ENCODE measurements at regions not wholly inside any gene's neighbourhood (a gene's known extent, or its start where the extent isn't known, plus 50 kb on each side); places are given as distances from the start of the nearest gene placed in this dataset.
"Not testable (repeated sequence)": the region's sequence is repeated elsewhere in the genome, so short reads cannot be mapped to it uniquely, and the experiment has no call there.

DNA sequence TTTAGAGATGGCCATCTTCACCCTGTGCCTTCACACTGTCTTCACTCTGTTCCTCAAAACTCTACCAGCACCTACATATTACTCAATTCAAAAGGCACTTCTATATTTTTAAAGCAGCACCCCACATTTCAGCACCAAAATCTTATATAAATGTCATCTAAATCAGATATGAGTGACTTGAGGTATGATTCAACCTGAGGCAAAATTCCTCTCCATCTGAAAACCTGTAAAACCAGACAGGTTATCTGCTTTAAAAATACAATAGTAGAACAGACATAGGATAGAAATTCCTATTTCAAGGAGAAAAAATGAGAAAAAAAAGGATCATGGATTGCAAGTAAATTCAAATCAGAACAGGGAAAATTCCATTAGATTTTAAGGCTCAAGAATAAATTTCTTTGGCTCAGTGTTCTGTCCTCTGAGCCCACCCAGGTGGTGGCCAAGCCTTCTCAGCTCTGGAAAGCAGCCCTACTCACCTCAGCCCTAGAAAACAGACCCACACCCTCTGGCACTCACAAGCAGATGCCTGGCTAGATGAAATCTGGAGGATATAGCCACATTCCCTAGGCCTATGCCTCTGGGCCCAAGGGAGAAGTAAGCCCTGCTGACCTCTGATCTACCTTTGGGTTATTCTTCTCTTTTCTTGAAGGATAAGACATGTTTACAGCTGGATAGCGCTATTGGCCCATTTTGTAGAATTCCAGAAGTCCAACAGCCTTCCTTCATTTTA lies 211.1 kb upstream of the XIST start:
- no peak for DNase-seq

DNA sequence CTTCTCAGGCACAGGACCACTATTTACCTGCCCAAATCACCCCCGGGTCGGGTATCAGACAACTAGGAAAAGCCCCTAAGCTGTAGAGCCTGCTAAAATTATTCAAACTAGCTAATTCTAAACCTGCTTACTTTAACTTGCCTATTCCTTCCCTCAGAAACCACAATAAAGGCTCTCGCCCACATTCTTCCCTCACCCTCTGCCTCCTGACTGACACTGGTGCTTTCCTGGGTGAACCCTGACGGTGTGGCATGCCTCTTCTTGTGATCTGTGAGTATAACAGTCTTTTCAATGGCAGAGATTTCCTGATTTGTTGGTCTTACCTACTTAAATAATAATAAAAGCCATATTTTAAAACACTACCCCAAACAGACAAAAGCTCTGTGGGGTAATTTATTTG lies 209.4 kb upstream of the XIST start:
- no peak for DNase-seq

DNA sequence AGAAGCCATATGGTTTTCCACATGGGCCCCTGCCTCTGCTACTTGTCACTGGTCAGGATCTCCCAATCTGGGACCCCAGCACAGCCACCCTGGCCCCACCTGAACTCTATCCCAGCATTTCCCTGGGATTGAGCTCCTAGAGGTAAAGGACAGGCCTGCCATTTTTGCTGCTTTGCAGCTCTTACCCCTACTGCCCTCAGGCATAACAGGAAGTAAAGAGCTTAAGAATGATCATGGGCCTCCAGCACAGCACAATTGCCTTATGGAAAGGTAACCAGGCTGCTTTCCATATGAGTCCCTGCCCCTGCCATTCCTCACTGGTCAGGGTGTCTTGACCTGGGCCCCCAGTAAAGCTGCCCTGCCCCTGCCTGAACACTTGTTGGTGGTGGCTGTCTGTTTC lies 196.6 kb upstream of the XIST start:
- DNase-seq = no peak

DNA sequence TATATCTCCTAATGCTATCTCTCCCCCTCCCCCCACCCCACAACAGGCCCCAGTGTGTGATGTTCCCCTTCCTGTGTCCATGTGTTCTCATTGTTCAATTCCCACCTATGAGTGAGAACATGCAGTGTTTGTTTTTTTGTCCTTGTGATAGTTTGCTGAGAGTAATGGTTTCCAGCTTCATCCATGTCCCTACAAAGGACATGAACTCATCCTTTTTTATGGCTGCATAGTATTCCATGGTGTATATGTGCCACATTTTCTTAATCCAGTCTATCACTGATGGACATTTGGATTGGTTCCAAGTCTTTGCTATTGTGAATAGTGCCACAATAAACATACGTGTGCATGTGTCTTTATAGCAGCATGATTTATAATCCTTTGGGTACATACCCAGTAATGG lies 181.6 kb upstream of the XIST start:
- not testable (repeated sequence) for DNase-seq

DNA sequence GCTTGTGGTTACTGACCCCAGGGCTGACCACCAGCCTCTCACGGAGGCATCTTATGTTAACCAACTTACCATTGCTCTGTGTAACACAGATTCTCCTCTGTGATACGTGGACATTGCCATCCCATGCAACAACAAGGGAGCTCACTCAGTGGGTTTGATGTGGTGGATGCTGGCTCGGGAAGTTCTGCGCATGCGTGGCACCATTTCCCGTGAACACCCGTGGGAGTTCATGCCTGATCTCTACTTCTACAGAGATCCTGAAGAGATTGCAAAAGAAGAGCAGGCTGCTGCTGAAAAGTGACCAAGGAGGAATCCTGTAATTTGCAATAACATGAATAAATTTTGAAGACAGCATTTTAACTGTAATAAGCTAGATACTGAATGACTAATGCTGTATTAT lies 179.0 kb upstream of the XIST start:
- DNase-seq = not testable (repeated sequence)

DNA sequence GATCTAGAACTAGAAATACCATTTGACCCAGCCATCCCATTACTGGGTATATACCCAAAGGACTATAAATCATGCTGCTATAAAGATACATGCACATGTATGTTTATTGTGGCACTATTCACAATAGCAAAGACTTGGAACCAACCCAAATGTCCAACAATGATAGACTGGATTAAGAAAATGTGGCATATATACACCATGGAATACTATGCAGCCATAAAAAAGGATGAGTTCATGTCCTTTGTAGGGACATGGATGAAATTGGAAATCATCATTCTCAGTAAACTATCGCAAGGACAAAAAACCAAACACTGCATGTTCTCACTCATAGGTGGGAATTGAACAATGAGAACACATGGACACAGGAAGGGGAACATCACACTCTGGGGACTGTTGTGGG lies 178.3 kb upstream of the XIST start:
- DNase-seq = not testable (repeated sequence)

DNA sequence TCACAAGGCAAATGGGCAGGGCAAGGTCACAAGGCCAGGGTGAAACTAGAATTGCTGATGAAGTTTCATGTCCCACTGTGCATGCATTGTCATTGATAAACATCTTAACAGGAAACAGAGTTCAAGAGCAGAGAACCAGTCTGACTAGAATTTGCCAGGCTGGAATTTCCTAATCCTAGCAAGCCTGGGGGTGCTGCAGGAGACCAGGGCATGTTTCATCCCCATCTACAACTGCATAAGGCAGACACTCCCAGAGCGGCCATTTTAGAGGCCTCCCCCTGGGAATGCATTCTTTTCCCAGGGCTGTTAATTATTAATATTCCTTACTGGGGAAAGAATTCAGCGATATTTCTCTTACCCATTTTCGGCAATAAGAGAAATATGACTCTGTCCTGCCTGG lies 172.6 kb upstream of the XIST start:
- not testable (repeated sequence) for DNase-seq

DNA sequence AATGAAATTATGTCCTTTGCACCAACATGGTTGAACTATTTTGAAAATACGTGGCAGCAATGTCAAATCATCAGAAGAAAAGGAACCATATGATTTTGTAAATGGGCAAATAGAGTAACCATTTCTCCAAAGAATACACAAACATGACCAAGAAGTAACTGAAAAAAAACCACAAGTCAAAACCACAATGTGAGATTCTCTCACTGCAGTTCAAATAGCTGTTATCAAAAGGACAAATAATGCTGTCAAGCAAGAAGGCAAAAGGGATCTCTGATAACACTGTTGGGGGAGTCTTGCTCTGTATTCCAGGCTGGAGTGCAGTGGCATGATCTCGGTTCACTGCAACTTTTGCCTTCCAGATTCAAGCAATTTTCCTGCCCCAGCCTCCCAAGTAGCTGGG lies 170.7 kb upstream of the XIST start:
- DNase-seq = no peak

DNA sequence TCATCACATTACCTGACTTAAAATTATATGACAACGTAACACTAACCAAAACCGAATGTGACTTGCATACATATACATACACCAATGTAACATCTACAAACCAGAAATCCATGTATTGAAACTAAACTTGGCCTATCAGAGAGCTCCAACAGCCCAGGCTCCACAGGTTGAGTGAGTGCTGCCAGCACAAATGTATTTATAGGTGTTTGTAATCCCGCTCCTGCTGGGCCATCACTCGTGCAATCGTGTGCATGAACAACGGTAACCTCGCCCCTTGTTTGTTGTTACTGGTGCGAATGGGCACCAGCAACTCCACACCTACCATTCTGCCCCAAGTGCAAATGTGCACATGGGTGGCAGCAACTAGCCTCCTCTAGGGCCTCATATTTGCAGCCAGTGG lies 165.7 kb upstream of the XIST start:
- no peak for DNase-seq

DNA sequence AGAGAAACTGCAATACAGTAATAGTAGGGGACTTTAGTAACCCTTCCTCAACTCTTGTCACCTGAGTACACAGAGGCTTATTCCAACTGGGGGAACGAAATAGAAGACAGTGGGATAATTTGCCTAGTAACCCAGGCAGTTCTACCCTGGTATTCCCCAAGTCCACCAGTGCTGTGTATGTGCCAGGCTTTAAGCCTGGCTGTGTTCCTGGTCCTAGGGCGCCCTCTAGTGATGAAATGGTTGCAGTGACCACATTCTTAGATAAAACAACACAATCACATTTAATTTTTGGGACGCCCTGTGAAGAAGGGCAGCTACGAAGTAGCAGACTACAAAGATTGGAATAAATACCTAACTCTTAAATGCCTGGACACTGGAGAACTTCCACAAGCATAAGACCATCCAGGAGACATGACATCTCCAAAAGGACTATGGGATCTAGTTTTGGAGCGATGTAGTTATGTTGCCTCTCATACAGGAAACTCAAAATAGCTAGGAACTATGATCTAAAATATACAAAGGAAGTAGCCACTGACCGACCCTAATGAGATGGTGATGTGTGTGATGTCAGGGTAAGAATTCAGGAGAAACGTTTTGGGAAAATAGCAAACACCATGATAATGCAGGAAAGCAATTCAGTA lies 163.0 kb upstream of the XIST start:
- peak; percentile 60 for DNase-seq

DNA sequence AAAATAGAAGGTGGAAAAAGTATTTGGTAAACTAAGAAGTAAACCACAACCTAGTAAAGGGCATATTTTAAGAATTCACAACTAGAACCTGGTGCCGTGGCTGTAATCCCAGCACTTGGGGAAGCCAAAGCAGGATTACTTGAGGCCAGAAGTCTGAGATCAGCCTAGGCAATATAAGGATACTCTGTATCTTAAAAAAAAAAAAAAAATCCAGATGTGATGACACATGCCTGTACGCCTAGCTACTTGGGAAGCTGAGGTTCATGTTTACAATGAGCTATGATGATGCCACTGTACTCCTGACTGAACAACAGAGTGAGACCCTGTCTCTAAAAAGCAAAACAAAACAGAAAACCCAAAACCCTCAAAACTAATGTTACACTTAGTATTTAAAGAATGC lies 156.5 kb upstream of the XIST start:
- no peak for DNase-seq

DNA sequence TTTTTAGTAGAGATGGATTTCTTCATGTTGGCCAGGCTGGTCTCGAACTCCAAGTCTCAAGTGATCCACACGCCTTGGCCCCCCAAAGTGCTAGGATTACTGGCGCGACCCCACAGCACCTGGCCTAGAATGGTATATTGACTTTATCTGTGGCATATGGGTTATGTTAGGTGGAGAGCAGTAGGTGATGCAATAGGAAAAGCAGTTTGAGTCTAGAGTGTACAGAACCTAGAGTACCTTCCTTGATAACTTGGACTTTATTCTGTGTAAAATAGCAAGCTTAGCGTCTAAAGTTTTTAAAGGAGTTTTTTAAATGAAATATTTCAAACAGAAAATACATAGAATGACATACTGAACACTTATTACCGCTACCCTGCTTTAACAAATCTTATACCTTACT lies 139.5 kb upstream of the XIST start:
- DNase-seq = no peak

DNA sequence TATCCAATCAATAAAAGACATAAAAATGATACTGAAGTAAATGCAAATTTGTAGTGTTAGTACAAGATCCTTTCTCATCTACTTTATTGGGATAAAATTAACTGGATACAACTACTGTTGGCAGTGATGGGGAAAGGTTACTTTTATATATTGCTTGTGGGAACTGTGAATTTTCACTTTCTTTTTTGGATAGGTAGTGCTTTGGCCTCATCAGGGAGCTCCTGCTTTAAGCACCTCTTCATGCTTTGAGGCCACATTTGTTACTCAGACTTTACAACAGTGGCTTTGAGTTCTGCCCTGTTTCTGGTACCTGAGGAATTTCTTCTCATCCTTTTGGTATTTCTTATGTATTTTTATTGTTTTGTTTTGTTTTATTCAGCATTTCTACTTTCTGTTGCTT lies 134.7 kb upstream of the XIST start:
- DNase-seq = no peak

DNA sequence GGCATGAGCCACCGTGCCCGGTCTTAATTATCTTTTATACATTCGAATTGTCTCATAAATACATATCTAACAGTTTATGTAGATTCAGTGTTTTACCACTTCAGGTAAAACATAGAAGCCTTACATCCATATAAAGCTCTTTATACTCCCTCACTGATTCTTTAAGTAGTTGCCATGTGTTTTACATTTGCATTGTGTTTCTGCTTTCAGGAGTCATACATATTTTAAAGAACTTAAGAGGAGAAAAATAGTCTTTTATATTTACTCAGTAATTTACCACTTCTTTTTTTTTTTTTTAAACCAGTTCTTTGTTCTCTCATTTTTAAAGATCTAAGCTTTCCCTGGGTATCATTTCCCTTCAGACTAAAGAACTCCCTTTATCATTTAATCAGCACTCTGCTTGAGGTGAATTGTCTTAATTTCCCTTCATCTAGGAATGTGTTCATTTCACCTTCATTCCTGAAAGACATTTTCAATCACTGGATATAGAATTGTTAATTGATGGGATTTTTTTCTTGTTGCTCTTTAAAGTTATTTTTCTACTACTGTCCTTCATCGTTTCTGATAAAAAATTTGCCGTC lies 127.1 kb upstream of the XIST start:
- no peak for DNase-seq

DNA sequence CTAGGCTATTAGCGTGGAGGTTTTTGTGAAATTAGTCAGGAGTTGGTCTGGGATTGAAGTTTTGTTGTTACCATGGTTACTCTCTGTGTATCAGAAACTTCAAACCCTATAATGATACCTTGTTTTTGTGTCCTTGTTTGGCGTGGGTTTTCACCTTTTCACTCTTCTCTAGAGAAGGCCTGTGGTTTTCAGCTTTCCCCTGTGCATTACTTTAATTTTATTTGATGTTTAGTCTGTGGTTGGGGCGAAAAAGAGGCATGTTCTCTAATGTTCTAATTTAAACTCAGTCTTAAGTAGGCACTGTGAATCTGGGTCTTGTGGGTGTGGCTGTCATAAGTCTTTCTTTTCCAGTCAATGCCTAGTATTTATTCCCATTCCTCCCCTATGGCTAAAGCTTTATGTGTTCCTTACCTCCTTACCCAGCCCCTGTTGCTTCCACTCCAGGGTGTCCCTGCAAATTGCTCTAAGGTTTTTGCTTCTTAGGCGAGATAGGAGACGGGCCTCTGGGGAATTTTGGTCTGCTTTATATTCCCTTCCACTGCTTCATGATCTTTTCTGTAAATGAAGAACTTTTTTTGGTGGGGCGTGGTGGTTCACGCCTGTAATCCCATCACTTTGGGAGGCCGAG lies 125.1 kb upstream of the XIST start:
- DNase-seq = no peak

DNA sequence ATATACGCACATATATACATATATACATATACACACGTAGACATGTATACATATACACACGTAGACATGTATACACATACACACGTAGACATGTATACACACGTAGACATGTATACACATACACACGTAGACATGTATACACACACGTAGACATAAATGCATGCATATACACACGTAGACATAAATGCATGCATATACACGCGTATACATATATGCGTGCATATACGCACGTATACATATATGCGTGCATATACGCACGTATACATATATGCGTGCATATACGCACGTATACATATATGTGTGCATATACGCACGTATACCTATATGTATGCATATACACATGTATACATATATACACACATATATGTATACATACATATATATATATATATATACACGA lies 114.9 kb upstream of the XIST start:
- DNase-seq = not testable (repeated sequence)

DNA sequence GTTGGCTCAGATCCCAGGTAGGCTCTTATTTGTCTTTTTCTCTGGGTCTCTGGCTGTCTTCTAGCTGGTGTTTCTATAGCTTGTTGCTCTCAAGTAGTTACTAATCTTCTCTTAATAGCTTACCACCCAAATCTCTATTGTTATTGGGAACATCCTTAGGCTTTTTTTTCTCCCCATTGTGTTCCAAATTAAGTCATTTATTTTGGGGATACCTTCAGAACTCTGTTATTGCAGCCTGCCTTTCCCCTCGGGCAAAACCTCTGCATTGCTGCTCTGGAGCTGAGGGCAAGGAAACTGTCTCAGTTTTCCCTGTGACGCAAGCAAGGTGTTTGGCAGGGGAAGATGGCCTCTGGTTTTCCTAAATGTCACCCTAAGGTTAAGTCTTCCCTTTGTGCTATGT lies 113.3 kb upstream of the XIST start:
- no peak for DNase-seq

DNA sequence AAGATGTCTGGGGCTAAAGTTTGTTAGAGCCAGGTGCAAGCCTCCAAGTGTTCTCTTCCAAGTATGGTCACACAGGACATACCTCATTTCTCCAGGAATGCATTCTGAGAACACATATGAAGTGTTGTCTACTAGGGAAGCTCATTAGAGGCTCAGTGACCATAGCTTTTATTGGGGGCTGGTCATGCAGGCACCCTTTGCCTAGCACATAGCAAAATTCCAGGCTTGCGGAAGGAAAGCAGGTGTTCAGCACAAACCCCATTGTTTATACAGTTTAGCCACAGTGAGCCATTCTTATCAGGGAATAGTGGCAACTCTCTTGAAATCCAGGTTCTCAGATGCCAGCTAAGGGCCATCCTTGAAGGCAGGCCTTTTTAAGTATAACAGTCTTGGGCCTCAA lies 112.1 kb upstream of the XIST start:
- no peak for DNase-seq

DNA sequence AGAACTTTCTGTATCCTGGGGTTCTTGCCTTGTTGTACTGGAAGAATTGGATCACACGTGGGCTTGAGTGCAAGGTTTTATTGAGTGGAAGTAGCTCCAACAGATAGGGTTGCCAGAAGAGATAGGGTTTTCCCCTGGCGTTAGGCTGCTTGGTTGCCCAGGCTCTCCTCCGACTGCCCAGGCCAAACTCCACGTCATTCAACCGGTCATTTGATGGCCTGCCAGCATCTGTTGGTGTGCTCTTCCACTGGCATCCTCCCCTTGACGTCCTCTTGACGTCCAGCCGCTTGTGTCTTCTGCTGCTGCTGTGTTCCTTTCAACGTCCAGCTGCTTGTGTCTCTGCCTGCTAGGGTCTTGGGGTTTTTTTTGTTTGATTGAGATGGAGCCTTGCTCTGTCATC lies 111.2 kb upstream of the XIST start:
- DNase-seq = no peak

DNA sequence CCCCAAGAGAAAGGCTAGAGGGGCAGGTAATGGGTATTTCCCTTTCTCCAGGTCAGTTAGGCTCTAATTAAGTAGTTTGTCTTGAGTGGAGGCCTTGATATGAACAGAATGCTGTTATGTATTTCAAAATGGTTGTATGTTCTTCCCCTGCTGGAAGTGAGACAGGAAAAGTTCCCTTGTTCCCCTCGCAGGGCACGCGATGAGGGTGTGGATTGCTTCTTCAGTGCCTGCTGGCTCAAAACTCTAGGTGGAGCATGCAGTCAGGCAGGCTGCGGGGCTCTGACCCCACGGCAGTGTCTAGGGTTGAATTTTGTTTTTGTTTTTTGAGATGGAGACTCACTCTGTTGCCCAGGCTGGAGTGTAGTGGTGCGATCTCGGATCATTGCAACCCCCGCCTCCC lies 110.4 kb upstream of the XIST start:
- no peak for DNase-seq

DNA sequence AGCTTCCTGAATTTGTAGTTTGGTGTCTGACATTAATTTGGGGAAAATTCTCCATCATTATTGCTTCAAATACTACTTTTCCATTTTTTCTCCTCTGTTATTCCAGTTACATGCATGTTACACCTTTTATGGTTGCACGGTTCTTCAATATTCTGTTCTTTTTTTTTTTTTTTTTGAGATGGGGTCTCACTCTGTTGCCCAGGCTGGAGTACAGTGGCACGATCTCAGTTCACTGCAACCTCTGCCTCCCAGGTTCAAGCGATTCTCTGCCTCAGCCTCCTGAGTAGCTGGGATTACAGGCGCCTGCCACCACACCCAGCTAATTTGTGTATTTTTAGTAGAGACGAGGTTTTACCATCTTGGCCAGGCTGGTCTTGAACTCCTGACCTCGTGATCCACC lies 109.4 kb upstream of the XIST start:
- not testable (repeated sequence) for DNase-seq

DNA sequence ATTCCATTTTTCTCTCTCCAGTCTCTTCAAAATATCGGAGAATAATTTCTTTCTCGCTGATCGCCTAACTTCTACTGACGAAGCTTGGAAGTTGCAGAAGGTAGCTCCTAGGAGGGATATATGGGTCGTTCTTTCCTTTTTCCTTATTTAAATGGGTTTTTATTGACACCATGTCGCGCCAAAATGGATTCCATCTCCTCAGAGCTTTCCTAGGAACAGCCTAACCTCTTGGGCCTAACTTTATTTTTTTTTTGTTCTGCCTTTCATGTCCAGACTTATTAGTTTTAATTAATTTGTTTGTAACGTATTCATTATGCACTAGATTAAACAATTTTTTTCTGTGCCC lies 92.0 kb upstream of the XIST start:
- DNase-seq = no peak

DNA sequence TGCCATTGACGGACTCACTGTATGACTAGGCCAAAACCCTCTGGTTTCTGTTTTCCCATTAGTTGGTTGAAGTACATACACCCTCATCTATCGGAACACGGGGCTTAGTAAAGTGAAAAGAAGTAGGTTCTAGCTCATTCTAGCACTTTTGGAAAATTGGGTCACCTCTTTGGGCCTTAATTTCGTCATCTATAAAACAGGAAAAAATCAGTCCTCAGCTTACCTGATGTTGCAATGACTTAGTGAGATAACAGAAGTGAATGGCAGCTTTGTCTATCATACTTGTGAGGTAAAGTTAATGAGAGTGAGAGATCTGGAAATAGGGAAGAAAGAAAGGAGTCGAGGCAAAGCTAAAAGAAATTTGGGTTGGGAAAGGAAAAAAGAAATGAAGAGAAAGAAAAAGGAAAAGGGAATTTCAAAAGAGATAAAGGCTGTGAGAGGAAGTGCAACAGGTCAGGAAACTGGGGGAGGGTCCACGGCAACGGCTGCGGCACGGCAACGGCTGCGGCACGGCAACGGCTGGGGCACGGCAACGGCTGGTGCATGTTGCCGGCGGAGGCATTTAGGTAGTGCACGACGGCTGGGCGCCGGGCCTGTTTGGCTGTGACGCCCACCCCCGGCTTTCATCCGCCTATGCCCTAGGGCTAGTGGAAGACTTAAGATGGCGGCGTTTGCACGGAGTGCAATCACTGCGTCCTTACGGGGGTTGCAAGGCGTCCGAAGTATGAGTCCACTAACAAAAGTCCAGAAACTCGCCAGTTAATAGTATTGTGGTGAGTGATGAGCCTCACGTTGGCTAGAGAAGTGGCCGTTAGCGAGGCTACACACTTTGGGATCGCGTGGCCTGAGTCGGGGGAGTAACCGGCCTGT lies 91.4 kb upstream of the XIST start:
- peak; percentile 92 for DNase-seq
